ENCODE measurements at regions not wholly inside any gene's neighbourhood (a gene's known extent, or its start where the extent isn't known, plus 50 kb on each side); places are given as distances from the start of the nearest gene placed in this dataset.

DNA sequence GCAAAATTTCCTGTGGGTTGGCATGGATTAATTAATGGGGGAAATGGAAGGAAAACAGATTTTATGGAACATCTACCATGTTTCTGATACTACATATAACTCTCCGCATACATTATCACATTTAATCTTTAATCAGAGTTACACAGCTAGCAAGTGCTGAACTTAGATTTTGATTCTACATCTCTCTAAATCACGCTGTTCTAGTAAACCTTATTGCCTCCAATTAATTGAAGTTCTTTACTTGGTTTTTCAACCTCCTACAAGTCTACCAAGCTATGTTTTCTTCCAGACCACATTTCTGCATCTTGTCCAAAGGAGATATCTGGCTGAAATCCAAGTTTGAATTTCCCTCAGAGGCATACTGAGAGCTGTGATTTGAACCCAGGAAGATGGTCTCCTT is 125.8 kb upstream of the GAREM1 start:
- DNase-seq (ENCODE audit: low spot score), result no peak
- no peak overlapping the region for H3K27ac ChIP-seq
- no peak overlapping the region for H3K4me3 ChIP-seq
- TF ChIP-seq, protein P1, sequence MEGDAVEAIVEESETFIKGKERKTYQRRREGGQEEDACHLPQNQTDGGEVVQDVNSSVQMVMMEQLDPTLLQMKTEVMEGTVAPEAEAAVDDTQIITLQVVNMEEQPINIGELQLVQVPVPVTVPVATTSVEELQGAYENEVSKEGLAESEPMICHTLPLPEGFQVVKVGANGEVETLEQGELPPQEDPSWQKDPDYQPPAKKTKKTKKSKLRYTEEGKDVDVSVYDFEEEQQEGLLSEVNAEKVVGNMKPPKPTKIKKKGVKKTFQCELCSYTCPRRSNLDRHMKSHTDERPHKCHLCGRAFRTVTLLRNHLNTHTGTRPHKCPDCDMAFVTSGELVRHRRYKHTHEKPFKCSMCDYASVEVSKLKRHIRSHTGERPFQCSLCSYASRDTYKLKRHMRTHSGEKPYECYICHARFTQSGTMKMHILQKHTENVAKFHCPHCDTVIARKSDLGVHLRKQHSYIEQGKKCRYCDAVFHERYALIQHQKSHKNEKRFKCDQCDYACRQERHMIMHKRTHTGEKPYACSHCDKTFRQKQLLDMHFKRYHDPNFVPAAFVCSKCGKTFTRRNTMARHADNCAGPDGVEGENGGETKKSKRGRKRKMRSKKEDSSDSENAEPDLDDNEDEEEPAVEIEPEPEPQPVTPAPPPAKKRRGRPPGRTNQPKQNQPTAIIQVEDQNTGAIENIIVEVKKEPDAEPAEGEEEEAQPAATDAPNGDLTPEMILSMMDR (IDR thresholded peaks at IDR 0.05), result no peak

DNA sequence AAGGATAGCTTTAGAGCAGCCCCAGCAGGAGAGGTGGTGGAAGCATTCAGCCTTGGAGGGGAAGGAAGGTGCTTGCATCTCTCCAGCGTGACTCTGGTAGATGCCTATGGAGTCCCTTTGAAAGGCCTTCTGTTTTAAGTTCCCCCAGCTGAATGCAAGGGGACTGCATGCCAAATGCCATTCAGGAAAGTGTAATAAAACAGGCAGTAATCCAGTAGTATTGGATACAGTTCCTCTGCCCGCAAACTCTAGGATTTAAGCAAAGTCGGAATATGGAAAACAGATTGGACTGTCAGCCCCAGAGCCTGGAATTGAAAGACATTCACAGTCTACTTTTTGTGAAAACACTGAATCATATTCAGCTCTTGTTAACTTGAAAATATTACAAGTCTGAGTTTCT is 125.2 kb upstream of the GAREM1 start:
- no peak for DNase-seq (ENCODE audit: low spot score)
- no peak overlapping the region for H3K27ac ChIP-seq
- TF ChIP-seq, protein P1 (IDR thresholded peaks at IDR 0.05), result no peak
- H3K4me3 ChIP-seq, result no peak overlapping the region

- TF ChIP-seq, protein P1 (IDR thresholded peaks at IDR 0.05), result no peak
- Histone ChIP-seq H3K4me3 (no peak overlapping the region), H3K27ac (no peak overlapping the region)
- DNase-seq (ENCODE audit: low spot score), result no peak
These were observed 117.5 kb upstream of the GAREM1 start for GRCh38 chr18:32588191-32588590.

GRCh38 chr18:32583431-32583830 is 112.7 kb upstream of the GAREM1 start:
- no peak for DNase-seq (ENCODE audit: low spot score)
- H3K4me3 ChIP-seq, result no peak overlapping the region
- H3K27ac ChIP-seq, result no peak overlapping the region
- TF ChIP-seq, protein P1 (IDR thresholded peaks at IDR 0.05), result no peak

GRCh38 chr18:32582455-32582854 is 111.8 kb upstream of the GAREM1 start:
- TF ChIP-seq, protein P1 (IDR thresholded peaks at IDR 0.05), result no peak
- Histone ChIP-seq H3K27ac (no peak overlapping the region), H3K4me3 (no peak overlapping the region)
- no peak for DNase-seq (ENCODE audit: low spot score)

DNA sequence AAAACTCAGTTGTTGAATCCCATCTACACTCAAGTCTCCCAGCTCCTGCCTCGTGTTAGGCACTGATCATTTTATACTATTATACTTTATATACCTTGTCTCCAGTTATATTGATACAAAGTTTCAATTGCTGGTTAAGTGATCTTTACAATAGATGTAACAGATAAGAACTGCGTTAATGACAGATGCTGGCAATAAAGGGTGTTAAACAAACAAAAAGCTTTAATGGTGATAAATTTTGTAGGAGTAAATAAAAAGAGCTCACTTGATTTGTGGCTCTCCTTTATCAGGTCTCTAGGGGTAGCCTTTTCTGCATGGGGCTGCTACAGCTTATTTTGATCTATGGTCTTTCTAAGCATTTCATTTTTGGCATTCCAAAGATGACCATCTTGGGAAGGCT is 106.9 kb upstream of the GAREM1 start:
- Histone ChIP-seq H3K4me3 (no peak overlapping the region), H3K27ac (no peak overlapping the region)
- TF ChIP-seq, protein P1 (IDR thresholded peaks at IDR 0.05), result no peak
- DNase-seq (ENCODE audit: low spot score), result no peak

DNA sequence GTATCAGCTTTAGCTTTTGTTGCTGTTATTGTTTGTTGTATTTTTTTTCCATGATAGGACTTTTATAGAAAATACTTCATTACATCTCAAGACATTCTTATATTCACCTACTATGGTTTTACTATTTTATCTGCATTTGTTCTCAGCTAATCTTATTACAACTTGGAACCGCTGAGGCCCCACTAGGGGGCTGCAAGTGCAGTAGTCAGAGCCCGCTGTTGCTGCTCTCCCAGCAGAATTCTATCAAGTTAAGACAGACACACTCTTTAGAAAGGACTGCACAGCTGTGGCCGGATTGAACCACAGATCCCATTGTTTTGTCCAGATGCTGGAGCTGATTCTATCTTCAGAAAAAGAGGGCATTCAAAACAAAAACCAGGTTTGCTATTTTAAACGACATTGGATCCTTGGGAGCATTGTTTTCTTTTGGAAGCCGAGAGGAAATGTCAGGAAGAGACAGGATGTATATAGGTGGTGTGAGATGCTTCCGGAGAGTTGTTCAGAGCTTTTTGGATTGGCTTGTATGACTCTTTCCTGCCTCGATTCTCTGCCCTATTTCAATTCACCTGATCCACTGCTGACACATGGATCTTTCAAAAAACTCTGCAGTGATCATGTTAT is 105.7 kb upstream of the GAREM1 start:
- no peak for DNase-seq (ENCODE audit: low spot score)
- H3K27ac ChIP-seq, result no peak overlapping the region

More for the DNA sequence above, 105.7 kb upstream of the GAREM1 start:
- TF ChIP-seq, protein P1 (IDR thresholded peaks at IDR 0.05), result no peak
- no peak overlapping the region for H3K4me3 ChIP-seq
